Inflammatory macrophage treated with lipopolysaccharide for 4 hours (primary cell): ENCODE measurements at regions not wholly inside any gene's neighbourhood (a gene's known extent, or its start where the extent isn't known, plus 50 kb on each side); places are given as distances from the start of the nearest gene placed in this dataset.
"Not testable (repeated sequence)": the region's sequence is repeated elsewhere in the genome, so short reads cannot be mapped to it uniquely, and the experiment has no call there.

Source experiments
- DNase-seq: peaks from one replicate; pipeline ENCODE4 v3.0.0-alpha.2; 2020

GRCh38 chr19:28583242-28583641 lies 629.7 kb downstream of the UQCRFS1 start:
- DNase-seq = no peak

- DNase-seq = no peak
Observed at GRCh38 chr19:28582796-28583195, 630.2 kb downstream of the UQCRFS1 start.

GRCh38 chr19:28582344-28582743 lies 630.6 kb downstream of the UQCRFS1 start:
- DNase-seq = no peak

- DNase-seq = no peak
Observed at GRCh38 chr19:28581468-28581770, 631.5 kb downstream of the UQCRFS1 start.

GRCh38 chr19:28578786-28579505 lies 634.0 kb downstream of the UQCRFS1 start:
- no peak for DNase-seq

- no peak for DNase-seq
Observed at GRCh38 chr19:28578208-28578607, 634.7 kb downstream of the UQCRFS1 start.

- no peak for DNase-seq
Observed at GRCh38 chr19:28577666-28578065, 635.3 kb downstream of the UQCRFS1 start.

GRCh38 chr19:28577233-28577632 lies 635.7 kb downstream of the UQCRFS1 start:
- DNase-seq = no peak

- DNase-seq = no peak
Observed at GRCh38 chr19:28575816-28576215, 637.1 kb downstream of the UQCRFS1 start.

GRCh38 chr19:28575312-28575711 lies 637.6 kb downstream of the UQCRFS1 start:
- DNase-seq = not testable (repeated sequence)

- DNase-seq = no peak
Observed at GRCh38 chr19:28574212-28574611, 638.7 kb downstream of the UQCRFS1 start.

- no peak for DNase-seq
Observed at GRCh38 chr19:28569132-28570131, 643.5 kb downstream of the UQCRFS1 start.

GRCh38 chr19:28567834-28568233 lies 645.1 kb downstream of the UQCRFS1 start:
- DNase-seq = no peak

GRCh38 chr19:28563964-28564921 lies 648.7 kb downstream of the UQCRFS1 start:
- no peak for DNase-seq

- no peak for DNase-seq
Observed at GRCh38 chr19:28560786-28561185, 652.2 kb downstream of the UQCRFS1 start.

- no peak for DNase-seq
Observed at GRCh38 chr19:28558783-28559182, 654.2 kb downstream of the UQCRFS1 start.

- no peak for DNase-seq
Observed at GRCh38 chr19:28556371-28556770, 656.6 kb downstream of the UQCRFS1 start.

- no peak for DNase-seq
Observed at GRCh38 chr19:28555317-28555716, 657.6 kb downstream of the UQCRFS1 start.

- no peak for DNase-seq
Observed at GRCh38 chr19:28554321-28555091, 658.4 kb downstream of the UQCRFS1 start.

- DNase-seq = no peak
Observed at GRCh38 chr19:28553764-28554163, 659.2 kb downstream of the UQCRFS1 start.

GRCh38 chr19:28553005-28553404 lies 659.9 kb downstream of the UQCRFS1 start:
- DNase-seq = no peak

GRCh38 chr19:28549680-28550277 lies 663.2 kb downstream of the UQCRFS1 start:
- DNase-seq = no peak
